ENCODE measurements at regions not wholly inside any gene's neighbourhood (a gene's known extent, or its start where the extent isn't known, plus 50 kb on each side); places are given as distances from the start of the nearest gene placed in this dataset.
"Not testable (repeated sequence)": the region's sequence is repeated elsewhere in the genome, so short reads cannot be mapped to it uniquely, and the experiment has no call there.

- no peak for DNase-seq
Observed at GRCh38 chr7:131157530-131158243, 170.0 kb upstream of the MKLN1 start.

- not testable (repeated sequence) for DNase-seq
Observed at GRCh38 chr7:131158244-131158636, 169.4 kb upstream of the MKLN1 start.

- DNase-seq: no peak
Observed at GRCh38 chr7:131159961-131160361, 167.7 kb upstream of the MKLN1 start.

- no peak for DNase-seq
Observed at GRCh38 chr7:131161103-131161502, 166.6 kb upstream of the MKLN1 start.

- no peak for DNase-seq
Observed at GRCh38 chr7:131164025-131164925, 163.4 kb upstream of the MKLN1 start.

- DNase-seq: no peak
Observed at GRCh38 chr7:131166066-131166465, 161.6 kb upstream of the MKLN1 start.

- DNase-seq: no peak
Observed at GRCh38 chr7:131170440-131171271, 157.0 kb upstream of the MKLN1 start.

GRCh38 chr7:131173145-131173890, 154.4 kb upstream of the MKLN1 start:
- no peak for DNase-seq

- no peak for DNase-seq
Observed at GRCh38 chr7:131174391-131174790, 153.3 kb upstream of the MKLN1 start.

GRCh38 chr7:131174855-131175254, 152.8 kb upstream of the MKLN1 start:
- no peak for DNase-seq

GRCh38 chr7:131182446-131183058, 145.1 kb upstream of the MKLN1 start:
- no peak for DNase-seq

GRCh38 chr7:131183072-131183471, 144.6 kb upstream of the MKLN1 start:
- no peak for DNase-seq

- no peak for DNase-seq
Observed at GRCh38 chr7:131183611-131184119, 144.0 kb upstream of the MKLN1 start.

- DNase-seq: no peak
Observed at GRCh38 chr7:131186816-131187215, 140.9 kb upstream of the MKLN1 start.

GRCh38 chr7:131188367-131189339, 139.0 kb upstream of the MKLN1 start:
- DNase-seq: peak; percentile 42

- DNase-seq: no peak
Observed at GRCh38 chr7:131189488-131189887, 138.2 kb upstream of the MKLN1 start.

GRCh38 chr7:131190146-131190545, 137.5 kb upstream of the MKLN1 start:
- no peak for DNase-seq

- DNase-seq: no peak
Observed at GRCh38 chr7:131190581-131190980, 137.1 kb upstream of the MKLN1 start.

GRCh38 chr7:131194070-131194865, 133.4 kb upstream of the MKLN1 start:
- DNase-seq: no peak

- no peak for DNase-seq
Observed at GRCh38 chr7:131196803-131197202, 130.9 kb upstream of the MKLN1 start.

All from GDM1 (cell line).